ENCODE measurements at regions not wholly inside any gene's neighbourhood (a gene's known extent, or its start where the extent isn't known, plus 50 kb on each side); places are given as distances from the start of the nearest gene placed in this dataset.

GRCh38 chr17:77602883-77603640, 355.4 kb upstream of the TNRC6C start (continued):
- no peak for TF ChIP-seq AHDC1 (CRISPR knock-in tag; IDR thresholded peaks at IDR 0.05; ENCODE audit: borderline replicate concordance)
- TF ChIP-seq JUN (CRISPR knock-in tag; IDR thresholded peaks at IDR 0.05), result no peak
- TF ChIP-seq HNF4A (CRISPR knock-in tag; IDR thresholded peaks at IDR 0.05), result no peak
- TF ChIP-seq ZNF589 (CRISPR knock-in tag; conservative IDR thresholded peaks at IDR 0.05), result no peak
- TF ChIP-seq TEAD2 (CRISPR knock-in tag; IDR thresholded peaks at IDR 0.05), result no peak
- TF ChIP-seq RAD21 (CRISPR knock-in tag; IDR thresholded peaks at IDR 0.05), result no peak
- no peak for TF ChIP-seq ZIK1 (CRISPR knock-in tag; IDR thresholded peaks at IDR 0.05; ENCODE audit: borderline replicate concordance, low read depth)
- no peak for TF ChIP-seq ZNF878 (CRISPR knock-in tag; IDR thresholded peaks at IDR 0.05)
- no peak for TF ChIP-seq ZNF121 (CRISPR knock-in tag; IDR thresholded peaks at IDR 0.05)
- no peak for TF ChIP-seq IRX3 (CRISPR knock-in tag; IDR thresholded peaks at IDR 0.05; ENCODE audit: borderline replicate concordance, low read depth)

Data from HepG2 (cell line).